GM23338 (cell line): ENCODE measurements at regions not wholly inside any gene's neighbourhood (a gene's known extent, or its start where the extent isn't known, plus 50 kb on each side); places are given as distances from the start of the nearest gene placed in this dataset.
A peak's percentile ranks its signal among the peaks of the same experiment; 100 is the strongest.

Experiments used
- ATAC-seq: fragments of 200-7000 bp; cut with Tn5 transposase; 3 replicates; pipeline ENCODE4 v1.9.1; 2020
- DNase-seq: peaks from one replicate; pipeline ENCODE4 v3.0.0-alpha.2; 2015; ENCODE audit warnings: low spot score
- H2AFZ ChIP-seq: fragments of 200-600 bp; sonication (generic); 2 replicates; pipeline ENCODE4 v1.8.0; 2016; ENCODE audit warnings: antibody characterized with exemption, mild to moderate bottlenecking, moderate library complexity
- H3F3A ChIP-seq: fragments of 200-600 bp; sonication (generic); replicated peaks from 2 replicates; pipeline ENCODE4 v1.8.0; 2017; ENCODE audit warnings: antibody characterized with exemption, mixed run types, low read depth
- H3K27ac ChIP-seq: fragments of 200-600 bp; sonication (generic); 2 replicates; pipeline ENCODE4 v1.6.1; 2016; ENCODE audit warnings: low read depth
- H3K27me3 ChIP-seq: fragments of 200-600 bp; sonication (generic); 2 replicates; pipeline ENCODE4 v1.8.0; 2016; ENCODE audit warnings: mild to moderate bottlenecking, mixed run types, moderate library complexity; ENCODE audit not compliant: insufficient read depth
- H3K36me3 ChIP-seq: fragments of 200-600 bp; sonication (generic); 2 replicates; pipeline ENCODE4 v1.8.0; 2016; ENCODE audit warnings: mild to moderate bottlenecking; ENCODE audit not compliant: insufficient read depth
- H3K4me1 ChIP-seq: fragments of 200-600 bp; sonication (generic); 2 replicates; pipeline ENCODE4 v1.8.0; 2016; ENCODE audit warnings: mild to moderate bottlenecking, moderate library complexity; ENCODE audit not compliant: insufficient read depth
- H3K4me2 ChIP-seq: fragments of 200-600 bp; sonication (generic); 2 replicates; pipeline ENCODE4 v1.7.1; 2017; ENCODE audit warnings: mixed run types
- H3K4me3 ChIP-seq: fragments of 200-600 bp; sonication (generic); 2 replicates; pipeline ENCODE4 v1.6.1; 2016; ENCODE audit warnings: mixed run types
- H3K79me2 ChIP-seq: fragments of 200-600 bp; sonication (generic); replicated peaks from 2 replicates; pipeline ENCODE4 v1.8.0; 2017; ENCODE audit warnings: mild to moderate bottlenecking; ENCODE audit not compliant: insufficient read depth
- H3K9me2 ChIP-seq: fragments of 200-600 bp; sonication (generic); 2 replicates; pipeline ENCODE4 v1.8.0; 2017; ENCODE audit not compliant: insufficient read depth
- H4K20me1 ChIP-seq: fragments of 200-600 bp; sonication (generic); replicated peaks from 2 replicates; pipeline ENCODE4 v1.8.0; 2017; ENCODE audit warnings: mild to moderate bottlenecking; ENCODE audit not compliant: insufficient read depth
- H3K27ac Mint-ChIP-seq: 2 replicates; pipeline ENCODE4 v1.8.0; 2020; ENCODE audit warnings: inconsistent platforms, mild to moderate bottlenecking, moderate library complexity, mixed read lengths
- H3K27me3 Mint-ChIP-seq: 3 replicates; pipeline ENCODE4 v1.8.0; 2022; ENCODE audit warnings: low read depth, mild to moderate bottlenecking, moderate library complexity, mixed read lengths, inconsistent platforms; ENCODE audit not compliant: insufficient read depth, poor library complexity
- H3K36me3 Mint-ChIP-seq: 3 replicates; pipeline ENCODE4 v1.8.0; 2021; ENCODE audit warnings: low read depth, mild to moderate bottlenecking, inconsistent platforms, moderate library complexity, mixed read lengths
- H3K4me1 Mint-ChIP-seq: 3 replicates; pipeline ENCODE4 v1.8.0; 2020; ENCODE audit warnings: mild to moderate bottlenecking, inconsistent platforms, mixed read lengths
- H3K4me3 Mint-ChIP-seq: 3 replicates; pipeline ENCODE4 v1.8.0; 2021; ENCODE audit warnings: moderate library complexity, mild to moderate bottlenecking, inconsistent platforms, mixed read lengths
- H3K9me3 Mint-ChIP-seq: 3 replicates; pipeline ENCODE4 v1.8.0; 2020; ENCODE audit warnings: moderate library complexity, mild to moderate bottlenecking, inconsistent platforms, mixed read lengths
- CREB1 ChIP-seq: fragments of 250-450 bp; sonication (Bioruptor Pico); IDR thresholded peaks from 2 replicates; pipeline ENCODE4 v1.5.0; 2020; ENCODE audit warnings: low read depth, mild to moderate bottlenecking, moderate library complexity
- EZH2phosphoT487 ChIP-seq: fragments of 200-600 bp; sonication (generic); IDR thresholded peaks from one replicate; pipeline ENCODE4 v1.8.1; 2018; ENCODE audit warnings: antibody characterized with exemption; ENCODE audit not compliant: unreplicated experiment
- NANOG ChIP-seq: IDR thresholded peaks from 2 replicates; pipeline ENCODE4 v1.6.1; 2016; ENCODE audit warnings: antibody characterized with exemption, borderline replicate concordance
- POLR2AphosphoS5 ChIP-seq: IDR thresholded peaks from 2 replicates; pipeline ENCODE4 v1.6.1; 2016; ENCODE audit warnings: antibody characterized with exemption, low read depth
- STAT1 ChIP-seq: IDR thresholded peaks from one replicate; pipeline ENCODE4 v1.6.1; 2016; ENCODE audit warnings: antibody characterized with exemption; ENCODE audit not compliant: unreplicated experiment
- ZNF114 ChIP-seq: fragments of 250-450 bp; sonication (Bioruptor Pico); IDR thresholded peaks from 2 replicates; pipeline ENCODE4 v1.5.0; 2020; ENCODE audit warnings: mild to moderate bottlenecking, moderate library complexity
- ZNF331 ChIP-seq: fragments of 250-450 bp; sonication (Bioruptor Pico); IDR thresholded peaks from 2 replicates; pipeline ENCODE4 v1.5.0; 2020; ENCODE audit warnings: low read depth, mild to moderate bottlenecking, moderate library complexity
- ZNF462 ChIP-seq: fragments of 250-450 bp; sonication (Bioruptor Pico); IDR thresholded peaks from 2 replicates; pipeline ENCODE4 v1.5.0; 2020; ENCODE audit warnings: mild to moderate bottlenecking, moderate library complexity
- TF ChIP-seq, protein P1 (sequence below), 2 experiments: fragments of 200-600 bp in 1 of 2; sonication (generic) in 1 of 2; conservative IDR thresholded peaks; 2 replicates each; pipeline versions ENCODE4 v1.5.1 to v1.6.1; 2016 to 2017; ENCODE audit warnings: antibody characterized with exemption in 2 of 2, low read depth in 2 of 2, mild to moderate bottlenecking in 2 of 2, moderate library complexity in 1 of 2
- TF ChIP-seq, protein P2 (sequence below): IDR thresholded peaks from 2 replicates; pipeline ENCODE4 v1.6.1; 2016; ENCODE audit warnings: antibody characterized with exemption

DNA sequence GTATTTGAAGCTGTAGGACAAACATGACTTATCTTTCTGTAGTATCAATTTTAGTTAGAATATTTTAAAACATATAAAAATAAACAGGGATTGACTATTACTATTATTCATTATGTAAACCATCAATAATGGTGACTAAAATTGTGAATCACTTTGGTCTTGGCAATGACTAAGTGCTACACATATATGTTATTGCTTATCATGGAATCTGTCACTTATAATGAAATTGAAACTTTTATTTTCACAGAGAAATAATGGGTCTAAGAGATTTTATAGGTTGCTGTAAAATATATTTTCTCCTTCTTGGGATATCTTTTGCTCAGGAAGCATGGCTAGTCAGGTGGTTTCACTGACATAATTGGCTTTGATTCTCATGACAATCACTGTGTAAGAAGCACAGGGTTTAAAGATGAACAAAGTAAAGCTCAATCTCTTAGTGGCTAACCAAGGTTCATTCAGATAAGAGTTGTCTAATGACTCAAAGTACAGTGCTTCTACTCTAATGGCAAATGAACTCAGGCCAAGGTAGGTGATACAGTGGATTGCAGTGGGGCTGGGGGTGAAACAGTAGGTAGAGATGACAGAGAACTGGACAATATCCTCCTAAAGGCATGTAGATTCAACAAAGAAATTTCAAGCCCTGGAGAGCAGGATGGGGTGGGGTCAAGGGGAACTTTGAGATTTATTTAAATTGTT, 98.6 kb upstream of the FANCL start (continued):
- TF ChIP-seq ZNF462 (CRISPR knock-in tag) = no peak
- no peak for TF ChIP-seq ZNF114
- TF ChIP-seq STAT1 = no peak
- TF ChIP-seq, protein P1, sequence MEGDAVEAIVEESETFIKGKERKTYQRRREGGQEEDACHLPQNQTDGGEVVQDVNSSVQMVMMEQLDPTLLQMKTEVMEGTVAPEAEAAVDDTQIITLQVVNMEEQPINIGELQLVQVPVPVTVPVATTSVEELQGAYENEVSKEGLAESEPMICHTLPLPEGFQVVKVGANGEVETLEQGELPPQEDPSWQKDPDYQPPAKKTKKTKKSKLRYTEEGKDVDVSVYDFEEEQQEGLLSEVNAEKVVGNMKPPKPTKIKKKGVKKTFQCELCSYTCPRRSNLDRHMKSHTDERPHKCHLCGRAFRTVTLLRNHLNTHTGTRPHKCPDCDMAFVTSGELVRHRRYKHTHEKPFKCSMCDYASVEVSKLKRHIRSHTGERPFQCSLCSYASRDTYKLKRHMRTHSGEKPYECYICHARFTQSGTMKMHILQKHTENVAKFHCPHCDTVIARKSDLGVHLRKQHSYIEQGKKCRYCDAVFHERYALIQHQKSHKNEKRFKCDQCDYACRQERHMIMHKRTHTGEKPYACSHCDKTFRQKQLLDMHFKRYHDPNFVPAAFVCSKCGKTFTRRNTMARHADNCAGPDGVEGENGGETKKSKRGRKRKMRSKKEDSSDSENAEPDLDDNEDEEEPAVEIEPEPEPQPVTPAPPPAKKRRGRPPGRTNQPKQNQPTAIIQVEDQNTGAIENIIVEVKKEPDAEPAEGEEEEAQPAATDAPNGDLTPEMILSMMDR (conservative IDR thresholded peaks at IDR 0.05; ENCODE audit: low read depth in 2 of 2) = no peak
- TF ChIP-seq NANOG = no peak

GRCh38 chr2:58336416-58336815, 95.3 kb upstream of the FANCL start:
- H3K9me2 ChIP-seq = peaks cover 4% of the 10 kb centered on the region; the same call in 1 of the 2 replicates
- ATAC-seq (peak; percentile 39), DNase-seq (peak; percentile 16)
- no peak overlapping the region for H2AFZ ChIP-seq
- peaks cover 4% of the 10 kb centered on the region for H3K27me3 Mint-ChIP-seq
- no peaks in the 10 kb centered on the region for H3K36me3 Mint-ChIP-seq
- no peaks in the 10 kb centered on the region for H3K79me2 ChIP-seq
- no peak overlapping the region for H3K4me3 Mint-ChIP-seq
- H3F3A ChIP-seq = no peaks in the 10 kb centered on the region
- no peak overlapping the region for H3K27ac Mint-ChIP-seq
- peaks cover 10% of the 10 kb centered on the region for H3K4me1 ChIP-seq
- no peaks in the 10 kb centered on the region for H4K20me1 ChIP-seq
- H3K27me3 ChIP-seq = no peaks in the 10 kb centered on the region
- no peak overlapping the region for H3K4me2 ChIP-seq
- H3K4me1 Mint-ChIP-seq = peaks cover 21% of the 10 kb centered on the region
- no peak overlapping the region for H3K27ac ChIP-seq
- H3K36me3 ChIP-seq = no peaks in the 10 kb centered on the region
- H3K9me3 Mint-ChIP-seq = no peaks in the 10 kb centered on the region
- H3K4me3 ChIP-seq = no peak overlapping the region
- TF ChIP-seq, protein P2, sequence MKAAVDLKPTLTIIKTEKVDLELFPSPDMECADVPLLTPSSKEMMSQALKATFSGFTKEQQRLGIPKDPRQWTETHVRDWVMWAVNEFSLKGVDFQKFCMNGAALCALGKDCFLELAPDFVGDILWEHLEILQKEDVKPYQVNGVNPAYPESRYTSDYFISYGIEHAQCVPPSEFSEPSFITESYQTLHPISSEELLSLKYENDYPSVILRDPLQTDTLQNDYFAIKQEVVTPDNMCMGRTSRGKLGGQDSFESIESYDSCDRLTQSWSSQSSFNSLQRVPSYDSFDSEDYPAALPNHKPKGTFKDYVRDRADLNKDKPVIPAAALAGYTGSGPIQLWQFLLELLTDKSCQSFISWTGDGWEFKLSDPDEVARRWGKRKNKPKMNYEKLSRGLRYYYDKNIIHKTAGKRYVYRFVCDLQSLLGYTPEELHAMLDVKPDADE = no peak
- no peak for TF ChIP-seq CREB1
- no peak for TF ChIP-seq ZNF331
- TF ChIP-seq EZH2phosphoT487 = no peak
- no peak for TF ChIP-seq POLR2AphosphoS5
- TF ChIP-seq ZNF114 = no peak
